HG03520 (cell line): ENCODE measurements at regions not wholly inside any gene's neighbourhood (a gene's known extent, or its start where the extent isn't known, plus 50 kb on each side); places are given as distances from the start of the nearest gene placed in this dataset.

Source experiments
- ATAC-seq: cut with Tn5 transposase; IDR thresholded peaks from one replicate; pipeline ENCODE4 v1.9.1; 2021; ENCODE audit warnings: mild to moderate bottlenecking, moderate library complexity; ENCODE audit not compliant: unreplicated experiment

GRCh38 chr5:2461701-2462691 is 289.5 kb downstream of the IRX2 start:
- ATAC-seq: no peak

DNA sequence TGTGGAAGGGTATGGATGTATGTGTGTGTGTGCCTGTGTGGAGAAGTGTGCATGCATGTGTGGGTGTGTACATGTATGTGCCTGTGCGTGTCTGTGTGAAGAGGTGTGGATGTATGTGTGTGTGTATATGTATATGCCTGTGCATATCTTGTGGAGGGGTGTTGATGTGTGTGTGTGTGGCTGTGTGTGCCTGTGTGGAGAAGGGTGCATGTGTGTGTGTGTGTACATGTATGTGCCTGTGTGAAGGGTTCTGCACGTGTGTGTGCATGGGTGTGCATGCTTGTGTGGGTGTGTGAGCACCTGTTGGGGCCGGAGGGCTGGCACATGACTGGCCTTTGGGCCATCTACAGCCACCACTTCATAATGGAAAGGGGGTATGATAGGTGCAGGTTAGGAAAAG is 291.4 kb downstream of the IRX2 start:
- no peak for ATAC-seq

DNA sequence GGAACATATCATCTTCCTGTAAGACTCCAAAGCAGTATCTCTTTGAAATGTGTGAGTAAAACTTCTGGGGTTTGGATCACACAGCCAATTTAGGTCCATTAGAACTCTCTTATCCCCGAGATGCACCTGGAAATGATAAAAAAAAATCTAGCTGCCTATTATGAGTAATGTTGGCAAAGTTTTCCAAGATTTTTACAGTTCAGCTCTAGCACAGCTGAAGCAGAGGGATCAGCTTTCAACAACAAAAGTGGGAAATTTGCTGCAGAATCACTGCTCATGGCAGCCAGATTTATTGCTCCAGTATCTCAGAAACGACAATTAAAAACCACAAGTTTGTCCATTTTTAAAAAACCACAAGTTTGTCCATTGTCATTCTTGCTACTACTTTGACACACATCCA is 292.2 kb downstream of the IRX2 start:
- no peak for ATAC-seq

DNA sequence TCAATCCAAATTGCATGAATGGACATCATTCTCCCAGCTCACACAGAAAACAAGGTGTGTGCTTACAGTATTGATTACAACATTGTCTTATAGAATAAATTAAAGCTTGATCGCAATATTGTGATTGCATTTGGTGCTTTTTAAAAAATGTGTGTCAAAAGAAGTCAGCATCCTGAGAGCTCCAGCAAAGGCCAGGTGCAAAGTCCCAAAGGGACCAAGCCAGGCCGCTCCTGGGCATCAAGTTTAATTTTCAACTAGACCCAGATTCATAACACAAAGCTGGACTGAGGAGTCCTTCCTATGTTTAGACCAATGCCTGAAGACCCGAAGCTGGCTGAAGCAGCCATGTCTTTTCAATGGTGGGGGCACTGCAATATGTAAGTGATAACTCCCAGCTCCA is 295.6 kb downstream of the IRX2 start:
- no peak for ATAC-seq

DNA sequence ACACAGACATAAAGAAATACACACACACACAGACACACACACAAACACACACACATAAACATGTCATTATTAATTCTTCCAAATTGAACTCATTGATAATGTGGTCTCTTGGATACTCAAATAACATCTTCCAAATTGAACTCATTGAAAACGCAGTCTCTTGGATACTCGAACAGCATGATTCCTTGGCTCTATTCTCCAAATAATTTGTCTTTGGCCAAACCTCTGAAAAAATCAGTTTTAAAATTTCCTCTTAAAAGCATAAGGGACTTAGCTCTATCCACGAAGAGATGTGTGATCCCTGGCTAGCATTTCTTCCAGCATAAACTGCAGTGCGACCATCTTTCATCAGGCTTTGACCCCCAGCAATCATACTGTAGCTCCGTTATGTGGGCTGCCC is 296.6 kb downstream of the IRX2 start:
- no peak for ATAC-seq

DNA sequence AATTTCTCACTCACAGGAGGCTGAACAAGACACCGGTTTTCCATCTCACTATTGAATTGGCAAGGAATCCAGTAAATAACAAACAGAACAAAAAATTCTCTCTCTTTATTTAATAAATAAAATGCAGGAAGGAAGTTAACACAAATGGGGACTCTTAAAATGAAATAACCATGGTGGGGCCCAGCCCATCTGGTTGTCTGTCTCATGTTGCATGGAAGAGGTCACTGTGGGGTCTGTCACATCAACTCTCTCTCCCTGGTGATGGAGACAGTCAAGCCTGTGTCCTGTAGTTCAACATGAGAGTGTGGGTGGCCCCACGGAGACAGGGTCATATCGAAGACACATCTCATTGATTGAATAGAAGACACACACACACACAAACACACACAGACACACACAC is 297.7 kb downstream of the IRX2 start:
- ATAC-seq: no peak

DNA sequence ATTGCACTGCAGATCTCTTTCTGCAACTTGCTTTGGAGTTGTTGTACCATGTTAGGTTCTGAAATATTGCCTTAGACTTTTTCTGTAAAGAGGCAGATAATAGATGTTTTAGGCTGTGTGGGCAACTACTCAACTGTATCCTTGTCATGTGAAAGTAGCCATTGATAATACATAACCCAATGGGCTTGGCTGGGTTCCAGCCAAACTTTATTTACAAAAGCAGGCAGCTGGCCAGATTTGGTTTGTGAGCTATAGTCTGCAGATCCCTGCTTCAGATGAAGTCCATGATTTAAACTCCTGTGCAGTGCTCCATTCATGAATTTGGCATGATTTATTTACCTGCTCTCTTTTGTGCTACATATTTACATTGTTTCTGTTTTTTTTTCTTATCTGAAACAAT is 300.4 kb downstream of the IRX2 start:
- ATAC-seq: no peak

- ATAC-seq: no peak
Observed at GRCh38 chr5:2442496-2443354, 308.8 kb downstream of the IRX2 start.

GRCh38 chr5:2441495-2442180 is 309.8 kb downstream of the IRX2 start:
- no peak for ATAC-seq

DNA sequence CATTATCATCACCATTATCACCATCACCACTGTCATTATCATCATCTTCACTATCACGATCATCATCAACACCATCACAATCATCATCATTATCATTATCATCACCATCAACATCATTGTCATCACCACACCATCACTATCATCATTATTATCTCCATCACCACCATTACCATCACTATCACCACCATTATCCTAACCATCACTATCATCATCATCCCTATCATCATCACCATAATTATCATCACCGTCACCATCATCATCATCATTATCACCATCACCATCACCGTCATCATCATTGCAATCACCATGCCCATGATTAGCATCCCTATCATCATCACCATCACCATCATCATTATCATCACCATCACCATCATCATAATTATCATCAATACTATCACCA is 311.9 kb downstream of the IRX2 start:
- no peak for ATAC-seq

DNA sequence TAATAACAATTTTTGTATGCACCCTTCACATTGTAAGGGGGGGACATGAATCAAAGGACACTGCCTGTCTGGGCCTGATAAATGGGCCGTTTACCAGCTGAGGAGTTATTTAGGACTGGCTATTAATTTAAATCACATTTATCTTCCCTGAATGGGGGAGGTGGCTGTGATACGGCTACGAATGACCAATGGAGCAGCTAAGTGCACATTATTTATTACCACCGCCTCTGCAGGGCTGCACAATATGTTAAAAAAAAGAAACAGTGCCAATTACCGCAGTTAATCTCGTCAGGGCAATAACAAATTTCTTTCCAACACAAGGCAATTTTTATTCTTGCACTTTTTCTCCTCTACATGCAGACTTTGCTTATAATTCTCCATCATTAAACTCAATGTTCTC is 318.4 kb downstream of the IRX2 start:
- ATAC-seq: no peak

DNA sequence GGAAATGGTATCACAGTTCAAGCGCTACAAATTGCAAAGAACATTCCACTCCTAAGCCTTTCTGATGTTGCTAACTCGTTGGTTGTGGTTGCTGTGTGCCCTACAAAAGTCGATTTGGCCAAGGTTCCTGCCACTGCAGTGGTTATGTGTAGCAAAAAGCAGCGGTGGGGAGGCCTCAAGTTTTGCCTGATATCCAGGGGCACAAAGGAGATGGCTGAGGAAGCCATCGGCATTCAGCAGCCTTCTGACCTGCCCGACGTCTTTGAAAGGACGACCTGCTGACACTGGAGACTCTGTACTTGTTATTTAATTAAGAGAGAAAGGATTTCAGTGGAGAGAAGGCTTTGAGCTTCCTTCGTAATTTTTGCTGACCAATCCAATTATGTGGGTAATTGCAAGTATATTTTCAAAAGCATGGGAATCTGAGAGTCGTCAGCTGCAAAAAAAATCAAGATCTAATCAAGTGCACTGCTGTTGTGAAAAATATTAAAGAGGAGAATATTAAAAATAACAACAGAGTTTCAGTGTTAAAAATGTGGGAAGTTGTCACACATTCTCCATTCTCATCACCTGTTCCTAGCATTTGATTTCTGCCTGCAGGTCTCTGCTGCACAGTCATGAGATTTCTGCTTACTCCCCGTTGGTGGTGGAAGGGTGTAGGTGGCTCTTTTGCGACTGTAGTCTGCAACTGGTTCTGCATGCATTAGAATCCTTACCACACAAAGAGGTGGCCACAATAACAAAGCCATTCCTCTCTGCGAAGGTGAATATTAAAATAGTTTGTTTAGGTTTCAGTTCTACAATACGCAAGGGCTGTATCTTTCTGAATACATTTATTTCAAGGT is 319.2 kb downstream of the IRX2 start:
- ATAC-seq: no peak

- no peak for ATAC-seq
Observed at GRCh38 chr5:2430606-2431005, 320.9 kb downstream of the IRX2 start.

GRCh38 chr5:2427983-2428382 is 323.5 kb downstream of the IRX2 start:
- ATAC-seq: no peak

GRCh38 chr5:2423634-2424033 is 327.8 kb downstream of the IRX2 start:
- no peak for ATAC-seq

DNA sequence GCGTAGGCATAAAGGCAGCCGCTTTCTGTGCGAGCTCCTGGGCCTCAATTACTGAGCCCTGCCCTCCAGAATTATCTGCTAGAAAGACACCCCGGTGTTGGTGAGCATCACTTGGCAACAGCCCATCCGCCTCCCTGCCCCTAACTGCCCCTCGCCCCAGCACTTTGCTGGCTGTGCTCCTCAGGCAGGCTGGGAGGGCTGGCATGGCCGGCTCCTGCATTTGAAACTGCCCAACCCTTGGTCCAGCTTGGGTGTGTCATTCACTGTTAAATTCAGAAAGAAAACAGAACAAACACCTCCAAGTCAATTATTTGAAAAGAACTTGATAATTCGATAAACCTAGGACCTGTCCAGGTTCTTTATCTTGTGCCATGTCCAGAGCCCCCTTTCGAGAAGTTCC is 334.2 kb downstream of the IRX2 start:
- no peak for ATAC-seq

DNA sequence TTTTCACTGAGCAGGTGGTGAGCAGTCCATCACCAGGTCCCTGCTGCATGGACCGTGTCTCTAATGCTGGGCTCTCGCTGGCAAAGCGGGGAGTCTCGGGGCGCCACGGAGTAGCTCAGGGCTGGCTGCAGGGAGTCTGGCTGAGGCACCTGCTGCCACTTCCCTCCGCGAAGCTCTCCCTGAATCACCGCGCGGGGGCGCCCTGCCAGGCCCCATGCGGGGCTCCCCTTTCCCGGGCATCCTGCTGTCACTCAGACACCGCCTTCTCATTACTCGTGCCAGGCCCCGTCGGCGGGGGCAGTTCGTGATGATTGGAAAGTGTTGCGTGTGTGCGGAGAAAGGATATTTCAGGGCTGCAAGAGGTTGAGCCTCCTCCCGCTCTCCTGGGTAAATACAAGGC is 335.8 kb downstream of the IRX2 start:
- ATAC-seq: no peak

DNA sequence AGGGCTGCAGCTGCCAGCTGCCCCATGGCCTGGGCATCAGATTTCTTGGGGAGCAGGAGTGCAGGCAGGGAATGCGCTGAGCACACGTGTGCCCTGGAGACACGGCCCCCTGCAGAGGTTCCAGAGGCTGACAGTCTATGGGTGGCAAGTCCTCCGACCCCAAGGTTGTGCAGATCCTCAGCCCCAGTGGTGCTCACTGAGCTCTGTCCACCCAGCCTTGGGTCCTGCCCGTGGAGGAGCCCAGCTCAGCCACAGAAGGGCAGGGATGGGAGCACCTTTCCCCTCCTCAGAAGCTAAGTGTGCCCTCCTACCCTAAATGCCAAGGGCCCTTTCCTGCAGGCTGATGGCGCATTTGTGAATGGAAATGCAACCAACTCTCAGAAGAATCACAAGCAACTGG is 341.0 kb downstream of the IRX2 start:
- no peak for ATAC-seq

- ATAC-seq: no peak
Observed at GRCh38 chr5:2403296-2403695, 348.2 kb downstream of the IRX2 start.

GRCh38 chr5:2399804-2400203 is 351.7 kb downstream of the IRX2 start:
- ATAC-seq: no peak
